Body of pancreas (tissue), 4 donors: ENCODE measurements at regions not wholly inside any gene's neighbourhood (a gene's known extent, or its start where the extent isn't known, plus 50 kb on each side); places are given as distances from the start of the nearest gene placed in this dataset.

Source experiments
- ATAC-seq: fragments of 150-250 bp; one replicate; pipeline ENCODE4 v1.9.1; 2016
- DNase-seq, 4 donors: peaks; one replicate each; pipeline ENCODE4 v3.0.0-alpha.2; 2019
- H3K27ac ChIP-seq, 4 donors: fragments of 200-600 bp; sonication (generic); 1 replicate in 3 of 4; 2 replicates in 1 of 4; pipeline versions ENCODE4 v1.5.1 to v1.6.1; 2016 to 2019; ENCODE audit warnings: mild to moderate bottlenecking in 1 of 4, mixed read lengths in 1 of 4, moderate library complexity in 1 of 4
- H3K27me3 ChIP-seq, 2 donors: fragments of 200-600 bp; sonication (generic); one replicate each; pipeline ENCODE4 v1.6.0; 2016; ENCODE audit warnings: mild to moderate bottlenecking in 1 of 2
- H3K36me3 ChIP-seq, 2 donors: fragments of 200-600 bp; sonication (generic); replicated peaks in 1 of 2; 2 replicates each; pipeline ENCODE4 v1.5.1; 2016; ENCODE audit warnings: low read depth in 2 of 2; ENCODE audit not compliant: insufficient read depth in 1 of 2
- H3K4me1 ChIP-seq: fragments of 200-600 bp; sonication (generic); one replicate; pipeline ENCODE4 v1.6.0; 2016
- H3K4me3 ChIP-seq, 2 donors: fragments of 200-600 bp; sonication (generic); 1 replicate in 1 of 2; 2 replicates in 1 of 2; pipeline ENCODE4 v1.5.1; 2016 to 2019
- H3K9me3 ChIP-seq, 3 donors: fragments of 200-600 bp; sonication (generic); 1 replicate in 2 of 3; 2 replicates in 1 of 3; pipeline ENCODE4 v1.5.1; 2016
- POLR2A ChIP-seq, 3 donors: fragments of 450-650 bp; IDR thresholded peaks; one replicate each; pipeline ENCODE4 v1.6.1; 2016; ENCODE audit warnings: antibody characterized with exemption in 3 of 3, mild to moderate bottlenecking in 2 of 3
- WGBS, 2 donors: methylation state at CpG; one replicate each; pipeline ENCODE4 v1.1.5; 2017; 5-methylcytosine and 5-hydroxymethylcytosine counted together
- intact Hi-C: fragments of 100-400 bp; cut with DNase I; formaldehyde crosslinking; loops from one replicate; pipeline ENCODE4 v1.15.1; 2023
- TF ChIP-seq, protein P1 (sequence below), 7 experiments: fragments of 450-650 bp in 4 of 7; fragments of 200-600 bp in 3 of 7; sonication (generic) in 3 of 7; IDR thresholded peaks; one replicate each; pipeline ENCODE4 v1.5.1; 2016 to 2019; ENCODE audit warnings: antibody characterized with exemption in 7 of 7

- WGBS, 2 donors = 43 to 47% methylated on average over 4 of the region's 4 CpGs
- intact Hi-C loops = no loop called here
- no peak overlapping the region for H3K27ac ChIP-seq
Observed at GRCh38 chr5:123696921-123697341, 185.0 kb downstream of the CSNK1G3 start.

GRCh38 chr5:123690821-123691220, 178.8 kb downstream of the CSNK1G3 start:
- no peaks in the 10 kb centered on the region for H3K36me3 ChIP-seq
- intact Hi-C loops = no loop called here
- DNase-seq = no peak

More at GRCh38 chr5:123696921-123697341, 185.0 kb downstream of the CSNK1G3 start:
- H3K36me3 ChIP-seq = no peaks in the 10 kb centered on the region
- TF ChIP-seq, protein P1, sequence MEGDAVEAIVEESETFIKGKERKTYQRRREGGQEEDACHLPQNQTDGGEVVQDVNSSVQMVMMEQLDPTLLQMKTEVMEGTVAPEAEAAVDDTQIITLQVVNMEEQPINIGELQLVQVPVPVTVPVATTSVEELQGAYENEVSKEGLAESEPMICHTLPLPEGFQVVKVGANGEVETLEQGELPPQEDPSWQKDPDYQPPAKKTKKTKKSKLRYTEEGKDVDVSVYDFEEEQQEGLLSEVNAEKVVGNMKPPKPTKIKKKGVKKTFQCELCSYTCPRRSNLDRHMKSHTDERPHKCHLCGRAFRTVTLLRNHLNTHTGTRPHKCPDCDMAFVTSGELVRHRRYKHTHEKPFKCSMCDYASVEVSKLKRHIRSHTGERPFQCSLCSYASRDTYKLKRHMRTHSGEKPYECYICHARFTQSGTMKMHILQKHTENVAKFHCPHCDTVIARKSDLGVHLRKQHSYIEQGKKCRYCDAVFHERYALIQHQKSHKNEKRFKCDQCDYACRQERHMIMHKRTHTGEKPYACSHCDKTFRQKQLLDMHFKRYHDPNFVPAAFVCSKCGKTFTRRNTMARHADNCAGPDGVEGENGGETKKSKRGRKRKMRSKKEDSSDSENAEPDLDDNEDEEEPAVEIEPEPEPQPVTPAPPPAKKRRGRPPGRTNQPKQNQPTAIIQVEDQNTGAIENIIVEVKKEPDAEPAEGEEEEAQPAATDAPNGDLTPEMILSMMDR (IDR thresholded peaks at IDR 0.05) = no peak
- TF ChIP-seq POLR2A (IDR thresholded peaks at IDR 0.05) = no peak
- DNase-seq = peak in 1 of 4 donors; percentile 12
- H3K27me3 ChIP-seq = no peaks in the 10 kb centered on the region
- H3K4me3 ChIP-seq = no peak overlapping the region
- no peak for ATAC-seq
- H3K9me3 ChIP-seq = no peaks in the 10 kb centered on the region
- no peaks in the 10 kb centered on the region for H3K4me1 ChIP-seq

DNA sequence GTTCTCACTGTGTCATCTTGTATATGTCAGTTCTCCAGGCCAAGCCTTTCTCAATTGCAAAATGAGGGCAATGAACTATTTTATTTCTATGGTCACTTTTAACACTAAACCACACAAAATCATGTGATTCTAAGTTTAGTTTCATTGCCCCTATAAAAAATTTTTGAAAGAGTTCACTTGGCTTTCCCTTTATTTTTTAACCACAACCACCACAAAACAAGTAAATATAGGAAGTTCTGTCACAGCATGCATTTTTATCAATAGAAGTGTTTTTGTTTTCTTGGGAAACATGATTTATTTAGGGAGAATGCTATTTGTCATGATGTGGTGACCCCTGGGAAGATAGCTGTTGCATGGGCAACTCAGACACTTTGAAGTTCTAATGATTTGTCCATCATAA, 169.1 kb downstream of the CSNK1G3 start:
- ATAC-seq = no peak
- Histone ChIP-seq H3K4me1 (no peaks in the 10 kb centered on the region), H3K9me3 (no peaks in the 10 kb centered on the region), H3K4me3 (no peak overlapping the region), H3K36me3 (no peaks in the 10 kb centered on the region), H3K27ac (no peak overlapping the region), H3K27me3 (no peaks in the 10 kb centered on the region)
- TF ChIP-seq, protein P1 (IDR thresholded peaks at IDR 0.05) = no peak
- TF ChIP-seq POLR2A (IDR thresholded peaks at IDR 0.05) = no peak
- DNase-seq = no peak
- intact Hi-C loops = no loop called here

More at GRCh38 chr5:123690821-123691220, 178.8 kb downstream of the CSNK1G3 start:
- H3K4me3 ChIP-seq = no peak overlapping the region
- H3K4me1 ChIP-seq = no peaks in the 10 kb centered on the region
- TF ChIP-seq POLR2A (IDR thresholded peaks at IDR 0.05) = no peak
- TF ChIP-seq, protein P1 (IDR thresholded peaks at IDR 0.05) = no peak
- no peaks in the 10 kb centered on the region for H3K9me3 ChIP-seq
- no peak for ATAC-seq
- H3K27me3 ChIP-seq = no peaks in the 10 kb centered on the region
- H3K27ac ChIP-seq = no peak overlapping the region

- Histone ChIP-seq H3K36me3 (no peaks in the 10 kb centered on the region), H3K4me3 (no peak overlapping the region), H3K27ac (no peak overlapping the region), H3K4me1 (no peaks in the 10 kb centered on the region), H3K27me3 (no peaks in the 10 kb centered on the region), H3K9me3 (no peaks in the 10 kb centered on the region)
- DNase-seq = no peak
- ATAC-seq = no peak
- TF ChIP-seq, protein P1 (IDR thresholded peaks at IDR 0.05) = no peak
- no peak for TF ChIP-seq POLR2A (IDR thresholded peaks at IDR 0.05)
- 69 to 76% methylated on average over 2 of the region's 2 CpGs for WGBS, 2 donors
- intact Hi-C loops = no loop called here
Observed at GRCh38 chr5:123673107-123673506, 161.1 kb downstream of the CSNK1G3 start.

GRCh38 chr5:123671711-123672456, 159.9 kb downstream of the CSNK1G3 start:
- H3K4me3 ChIP-seq = no peak overlapping the region
- H3K36me3 ChIP-seq = no peaks in the 10 kb centered on the region
- no peak overlapping the region for H3K27ac ChIP-seq
- no peak for DNase-seq
- TF ChIP-seq POLR2A (IDR thresholded peaks at IDR 0.05) = no peak
- TF ChIP-seq, protein P1 (IDR thresholded peaks at IDR 0.05) = no peak
- no peaks in the 10 kb centered on the region for H3K4me1 ChIP-seq
- H3K27me3 ChIP-seq = no peaks in the 10 kb centered on the region
- H3K9me3 ChIP-seq = no peaks in the 10 kb centered on the region
- ATAC-seq = no peak
- 90 to 92% methylated on average over 5 of the region's 5 CpGs for WGBS, 2 donors
- intact Hi-C loops = no loop called here
